ENCODE measurements at regions not wholly inside any gene's neighbourhood (a gene's known extent, or its start where the extent isn't known, plus 50 kb on each side); places are given as distances from the start of the nearest gene placed in this dataset.
"Not testable (repeated sequence)": the region's sequence is repeated elsewhere in the genome, so short reads cannot be mapped to it uniquely, and the experiment has no call there.

DNA sequence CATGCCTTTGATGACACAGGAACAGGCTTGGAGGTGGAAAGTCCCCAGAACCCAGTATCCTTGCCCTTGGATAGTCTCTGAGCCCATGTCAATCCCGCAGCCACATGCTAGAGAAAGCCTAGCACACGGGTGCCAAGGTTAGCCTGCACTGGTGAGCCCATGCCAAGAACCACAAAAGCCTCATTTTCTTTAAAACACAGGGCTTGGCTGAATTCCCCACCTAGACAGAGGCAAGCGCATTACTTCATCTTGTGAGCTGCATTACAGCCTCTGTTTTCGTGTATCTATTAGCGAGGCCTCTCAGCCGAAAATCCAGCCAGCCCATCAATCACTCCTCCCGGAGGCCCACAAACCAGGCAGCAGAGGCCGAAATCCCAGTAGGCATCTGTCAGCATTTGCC is 314.9 kb upstream of the AUTS2 start:
- H3K4me3 ChIP-seq (replicated peaks; ENCODE audit: low read depth, low read length), result no peak overlapping the region
- no peak for DNase-seq (ENCODE audit: low read depth)
- TF ChIP-seq, protein P1, sequence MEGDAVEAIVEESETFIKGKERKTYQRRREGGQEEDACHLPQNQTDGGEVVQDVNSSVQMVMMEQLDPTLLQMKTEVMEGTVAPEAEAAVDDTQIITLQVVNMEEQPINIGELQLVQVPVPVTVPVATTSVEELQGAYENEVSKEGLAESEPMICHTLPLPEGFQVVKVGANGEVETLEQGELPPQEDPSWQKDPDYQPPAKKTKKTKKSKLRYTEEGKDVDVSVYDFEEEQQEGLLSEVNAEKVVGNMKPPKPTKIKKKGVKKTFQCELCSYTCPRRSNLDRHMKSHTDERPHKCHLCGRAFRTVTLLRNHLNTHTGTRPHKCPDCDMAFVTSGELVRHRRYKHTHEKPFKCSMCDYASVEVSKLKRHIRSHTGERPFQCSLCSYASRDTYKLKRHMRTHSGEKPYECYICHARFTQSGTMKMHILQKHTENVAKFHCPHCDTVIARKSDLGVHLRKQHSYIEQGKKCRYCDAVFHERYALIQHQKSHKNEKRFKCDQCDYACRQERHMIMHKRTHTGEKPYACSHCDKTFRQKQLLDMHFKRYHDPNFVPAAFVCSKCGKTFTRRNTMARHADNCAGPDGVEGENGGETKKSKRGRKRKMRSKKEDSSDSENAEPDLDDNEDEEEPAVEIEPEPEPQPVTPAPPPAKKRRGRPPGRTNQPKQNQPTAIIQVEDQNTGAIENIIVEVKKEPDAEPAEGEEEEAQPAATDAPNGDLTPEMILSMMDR (IDR thresholded peaks at IDR 0.05; ENCODE audit: low read length, missing control alignments), result no peak

- H3K4me3 ChIP-seq (replicated peaks; ENCODE audit: low read depth, low read length), result no peak overlapping the region
- no peak for DNase-seq (ENCODE audit: low read depth)
- TF ChIP-seq, protein P1 (IDR thresholded peaks at IDR 0.05; ENCODE audit: low read length, missing control alignments), result no peak
Measured at GRCh38 chr7:69285854-69286253, 312.4 kb upstream of the AUTS2 start.

GRCh38 chr7:69295977-69296376 is 302.3 kb upstream of the AUTS2 start:
- no peak overlapping the region for H3K4me3 ChIP-seq (replicated peaks; ENCODE audit: low read depth, low read length)
- TF ChIP-seq, protein P1 (IDR thresholded peaks at IDR 0.05; ENCODE audit: low read length, missing control alignments), result no peak
- no peak for DNase-seq (ENCODE audit: low read depth)

DNA sequence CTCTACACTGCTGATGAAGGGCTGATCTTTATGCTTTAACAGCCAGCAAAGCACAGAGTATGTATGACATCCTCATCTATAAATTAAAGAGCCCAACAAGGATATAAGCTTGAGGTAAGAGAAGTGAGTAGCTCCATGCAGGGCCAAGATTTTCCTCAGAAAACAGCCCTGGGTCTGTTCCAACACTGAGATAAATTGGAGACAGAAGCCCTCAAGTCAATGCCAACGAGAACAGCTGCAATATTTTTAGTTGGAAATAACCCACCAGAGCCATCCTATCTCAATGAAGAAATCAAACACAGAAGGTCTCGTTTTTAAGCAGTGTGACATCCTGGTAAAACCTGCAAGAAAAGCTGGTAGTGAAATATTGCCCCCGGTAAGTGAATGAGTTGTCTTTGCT is 297.0 kb upstream of the AUTS2 start:
- H3K4me3 ChIP-seq (replicated peaks; ENCODE audit: low read depth, low read length), result no peak overlapping the region
- no peak for DNase-seq (ENCODE audit: low read depth)
- TF ChIP-seq, protein P1 (IDR thresholded peaks at IDR 0.05; ENCODE audit: low read length, missing control alignments), result no peak

GRCh38 chr7:69309601-69310000 is 288.7 kb upstream of the AUTS2 start:
- no peak for DNase-seq (ENCODE audit: low read depth)
- TF ChIP-seq, protein P1 (IDR thresholded peaks at IDR 0.05; ENCODE audit: low read length, missing control alignments), result no peak
- H3K4me3 ChIP-seq (replicated peaks; ENCODE audit: low read depth, low read length), result no peak overlapping the region

GRCh38 chr7:69311489-69311888 is 286.8 kb upstream of the AUTS2 start:
- TF ChIP-seq, protein P1 (IDR thresholded peaks at IDR 0.05; ENCODE audit: low read length, missing control alignments), result no peak
- no peak for DNase-seq (ENCODE audit: low read depth)
- no peak overlapping the region for H3K4me3 ChIP-seq (replicated peaks; ENCODE audit: low read depth, low read length)

DNA sequence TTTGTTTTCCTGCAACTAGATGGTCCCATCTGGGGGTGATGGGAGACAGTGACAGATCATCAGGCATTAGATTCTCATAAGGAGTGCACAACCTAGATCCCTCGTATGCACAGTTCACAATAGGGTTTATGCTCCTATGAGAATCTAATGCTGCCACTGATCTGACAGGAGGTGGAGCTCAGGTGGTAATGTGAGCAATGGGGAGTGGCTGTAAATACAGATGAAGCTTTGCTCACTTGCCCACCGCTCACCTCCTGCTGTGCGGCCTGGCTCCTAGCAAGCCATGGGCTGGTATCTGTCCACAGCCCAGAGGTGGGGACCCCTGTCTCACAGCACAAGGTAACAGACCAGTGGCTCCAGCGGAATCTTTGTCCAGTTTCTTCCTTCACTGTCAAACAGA is 284.4 kb upstream of the AUTS2 start:
- H3K4me3 ChIP-seq (replicated peaks; ENCODE audit: low read depth, low read length); DNase-seq (ENCODE audit: low read depth): not testable (repeated sequence)

GRCh38 chr7:69318794-69319193 is 279.5 kb upstream of the AUTS2 start:
- TF ChIP-seq, protein P1 (IDR thresholded peaks at IDR 0.05; ENCODE audit: low read length, missing control alignments), result no peak
- H3K4me3 ChIP-seq (replicated peaks; ENCODE audit: low read depth, low read length), result no peak overlapping the region
- no peak for DNase-seq (ENCODE audit: low read depth)
